Activated naive CD8-positive, alpha-beta T cell treated with anti-CD3 and anti-CD28 coated beads, Interleukin-2, amount 10 ng/mL, durations not matched to agents 7 days and 5 days (primary cell): ENCODE measurements at regions not wholly inside any gene's neighbourhood (a gene's known extent, or its start where the extent isn't known, plus 50 kb on each side); places are given as distances from the start of the nearest gene placed in this dataset.

Experiments used
- ATAC-seq: fragments of 150-1000 bp; cut with Tn5 transposase; one replicate; pipeline ENCODE4 v1.10.0; 2021; ENCODE audit warnings: low read depth, moderate library complexity
- POLR2A ChIA-PET: fragments of 350-600 bp; sonication (Branson Sonifier 250); formaldehyde crosslinking; loops from one replicate; lab custom pipeline; 2021; ENCODE audit warnings: antibody characterized with exemption; lab: Charles Lee
- DNase-seq: peaks from one replicate; pipeline ENCODE4 v3.0.0; 2021
- H3K27ac Mint-ChIP-seq: one replicate; pipeline ENCODE4 v1.8.0; 2022; ENCODE audit warnings: mild to moderate bottlenecking, mixed read lengths
- H3K27me3 Mint-ChIP-seq: one replicate; pipeline ENCODE4 v1.8.0; 2022; ENCODE audit warnings: mild to moderate bottlenecking, moderate library complexity, mixed read lengths
- H3K36me3 Mint-ChIP-seq: one replicate; pipeline ENCODE4 v1.8.0; 2021; ENCODE audit warnings: mild to moderate bottlenecking, mixed read lengths
- H3K4me1 Mint-ChIP-seq: one replicate; pipeline ENCODE4 v1.8.0; 2021; ENCODE audit warnings: mixed read lengths
- H3K4me3 Mint-ChIP-seq: one replicate; pipeline ENCODE4 v1.8.0; 2022; ENCODE audit warnings: mild to moderate bottlenecking, moderate library complexity, mixed read lengths
- H3K9me3 Mint-ChIP-seq: one replicate; pipeline ENCODE4 v1.8.0; 2021; ENCODE audit warnings: mixed read lengths

GRCh38 chr11:116567721-116568242, 205.0 kb downstream of the BUD13 start:
- no peak overlapping the region for H3K27ac Mint-ChIP-seq
- ATAC-seq (no peak), DNase-seq (no peak)
- no peak overlapping the region for H3K4me3 Mint-ChIP-seq
- H3K9me3 Mint-ChIP-seq, result peaks cover 1% of the 10 kb centered on the region
- POLR2A ChIA-PET, result no interaction called here
- H3K4me1 Mint-ChIP-seq, result no peaks in the 10 kb centered on the region
- H3K36me3 Mint-ChIP-seq, result no peaks in the 10 kb centered on the region
- H3K27me3 Mint-ChIP-seq, result peaks cover 2% of the 10 kb centered on the region

GRCh38 chr11:116563712-116564047, 209.1 kb downstream of the BUD13 start:
- Mint-ChIP-seq H3K36me3 (no peaks in the 10 kb centered on the region), H3K27me3 (no peaks in the 10 kb centered on the region), H3K27ac (no peak overlapping the region), H3K4me3 (no peak overlapping the region), H3K9me3 (no peaks in the 10 kb centered on the region), H3K4me1 (no peaks in the 10 kb centered on the region)
- POLR2A ChIA-PET, result no interaction called here
- no peak for DNase-seq
- no peak for ATAC-seq

- H3K4me1 Mint-ChIP-seq, result no peaks in the 10 kb centered on the region
- POLR2A ChIA-PET, result no interaction called here
- no peak for ATAC-seq
- DNase-seq, result no peak
- H3K4me3 Mint-ChIP-seq, result no peak overlapping the region
- no peak overlapping the region for H3K27ac Mint-ChIP-seq
- no peaks in the 10 kb centered on the region for H3K27me3 Mint-ChIP-seq
- H3K9me3 Mint-ChIP-seq, result no peaks in the 10 kb centered on the region
- H3K36me3 Mint-ChIP-seq, result no peaks in the 10 kb centered on the region
These were observed 209.6 kb downstream of the BUD13 start for GRCh38 chr11:116563028-116563711.

GRCh38 chr11:116560589-116560988, 212.2 kb downstream of the BUD13 start:
- ATAC-seq (no peak), DNase-seq (no peak)
- Mint-ChIP-seq H3K9me3 (no peaks in the 10 kb centered on the region), H3K27ac (no peak overlapping the region), H3K4me3 (no peak overlapping the region), H3K4me1 (no peaks in the 10 kb centered on the region), H3K36me3 (no peaks in the 10 kb centered on the region), H3K27me3 (peaks cover under 1% of the 10 kb centered on the region)
- POLR2A ChIA-PET, result no interaction called here

GRCh38 chr11:116558504-116559211, 214.1 kb downstream of the BUD13 start:
- H3K9me3 Mint-ChIP-seq, result no peaks in the 10 kb centered on the region
- H3K27me3 Mint-ChIP-seq, result peaks cover 2% of the 10 kb centered on the region
- H3K4me1 Mint-ChIP-seq, result no peaks in the 10 kb centered on the region
- no peak overlapping the region for H3K27ac Mint-ChIP-seq
- H3K4me3 Mint-ChIP-seq, result no peak overlapping the region
- H3K36me3 Mint-ChIP-seq, result no peaks in the 10 kb centered on the region
- ATAC-seq (no peak), DNase-seq (no peak)
- POLR2A ChIA-PET, result no interaction called here

- POLR2A ChIA-PET, result no interaction called here
- Mint-ChIP-seq H3K27me3 (peaks cover 2% of the 10 kb centered on the region), H3K4me1 (no peaks in the 10 kb centered on the region), H3K36me3 (no peaks in the 10 kb centered on the region), H3K9me3 (no peaks in the 10 kb centered on the region), H3K4me3 (no peak overlapping the region), H3K27ac (no peak overlapping the region)
- DNase-seq (no peak), ATAC-seq (no peak)
These were observed 215.5 kb downstream of the BUD13 start for GRCh38 chr11:116557282-116557681.

GRCh38 chr11:116556483-116556882, 216.3 kb downstream of the BUD13 start:
- Mint-ChIP-seq H3K36me3 (no peaks in the 10 kb centered on the region), H3K4me3 (no peak overlapping the region), H3K27me3 (peaks cover 2% of the 10 kb centered on the region), H3K4me1 (no peaks in the 10 kb centered on the region), H3K27ac (no peak overlapping the region), H3K9me3 (no peaks in the 10 kb centered on the region)
- DNase-seq (no peak), ATAC-seq (no peak)
- POLR2A ChIA-PET, result no interaction called here

- H3K36me3 Mint-ChIP-seq, result no peaks in the 10 kb centered on the region
- H3K4me1 Mint-ChIP-seq, result no peaks in the 10 kb centered on the region
- POLR2A ChIA-PET, result no interaction called here
- H3K27ac Mint-ChIP-seq, result no peak overlapping the region
- no peak for DNase-seq
- H3K27me3 Mint-ChIP-seq, result peaks cover 2% of the 10 kb centered on the region
- no peaks in the 10 kb centered on the region for H3K9me3 Mint-ChIP-seq
- H3K4me3 Mint-ChIP-seq, result no peak overlapping the region
- ATAC-seq, result no peak
These were observed 219.3 kb downstream of the BUD13 start for GRCh38 chr11:116553482-116553881.

GRCh38 chr11:116551576-116551975, 221.2 kb downstream of the BUD13 start:
- DNase-seq (no peak), ATAC-seq (no peak)
- Mint-ChIP-seq H3K4me3 (no peak overlapping the region), H3K36me3 (no peaks in the 10 kb centered on the region), H3K27ac (no peak overlapping the region), H3K9me3 (peaks cover 3% of the 10 kb centered on the region), H3K4me1 (no peaks in the 10 kb centered on the region), H3K27me3 (peaks cover 2% of the 10 kb centered on the region)
- POLR2A ChIA-PET, result no interaction called here

- Mint-ChIP-seq H3K27me3 (no peaks in the 10 kb centered on the region), H3K9me3 (peaks cover 3% of the 10 kb centered on the region), H3K4me3 (no peak overlapping the region), H3K27ac (no peak overlapping the region), H3K36me3 (no peaks in the 10 kb centered on the region), H3K4me1 (no peaks in the 10 kb centered on the region)
- ATAC-seq (no peak), DNase-seq (no peak)
- POLR2A ChIA-PET, result no interaction called here
These were observed 224.5 kb downstream of the BUD13 start for GRCh38 chr11:116548256-116548655.

- Mint-ChIP-seq H3K4me1 (no peaks in the 10 kb centered on the region), H3K36me3 (no peaks in the 10 kb centered on the region), H3K27ac (no peak overlapping the region), H3K9me3 (peaks cover 3% of the 10 kb centered on the region), H3K27me3 (no peaks in the 10 kb centered on the region), H3K4me3 (no peak overlapping the region)
- ATAC-seq, result no peak
- no peak for DNase-seq
- POLR2A ChIA-PET, result no interaction called here
These were observed 225.2 kb downstream of the BUD13 start for GRCh38 chr11:116547571-116547970.

- H3K4me1 Mint-ChIP-seq, result no peaks in the 10 kb centered on the region
- no peaks in the 10 kb centered on the region for H3K27me3 Mint-ChIP-seq
- no peaks in the 10 kb centered on the region for H3K36me3 Mint-ChIP-seq
- no peak for DNase-seq
- H3K4me3 Mint-ChIP-seq, result no peak overlapping the region
- ATAC-seq, result no peak
- POLR2A ChIA-PET, result no interaction called here
- H3K9me3 Mint-ChIP-seq, result peaks cover 3% of the 10 kb centered on the region
- no peak overlapping the region for H3K27ac Mint-ChIP-seq
These were observed 226.9 kb downstream of the BUD13 start for GRCh38 chr11:116545912-116546311.

GRCh38 chr11:116544721-116545120, 228.1 kb downstream of the BUD13 start:
- Mint-ChIP-seq H3K27ac (no peak overlapping the region), H3K9me3 (peaks cover 3% of the 10 kb centered on the region), H3K27me3 (no peaks in the 10 kb centered on the region), H3K4me1 (no peaks in the 10 kb centered on the region), H3K36me3 (no peaks in the 10 kb centered on the region), H3K4me3 (no peak overlapping the region)
- ATAC-seq (no peak), DNase-seq (no peak)
- POLR2A ChIA-PET, result no interaction called here

GRCh38 chr11:116543911-116544475, 228.8 kb downstream of the BUD13 start:
- Mint-ChIP-seq H3K27me3 (peaks cover under 1% of the 10 kb centered on the region), H3K4me1 (no peaks in the 10 kb centered on the region), H3K36me3 (no peaks in the 10 kb centered on the region), H3K9me3 (peaks cover 3% of the 10 kb centered on the region), H3K27ac (no peak overlapping the region), H3K4me3 (no peak overlapping the region)
- no peak for DNase-seq
- no peak for ATAC-seq
- POLR2A ChIA-PET, result no interaction called here
